Neural cell (in vitro differentiated cells): ENCODE measurements at regions not wholly inside any gene's neighbourhood (a gene's known extent, or its start where the extent isn't known, plus 50 kb on each side); places are given as distances from the start of the nearest gene placed in this dataset.

Source experiments
- H2AFZ ChIP-seq: fragments of 200-600, 300-800 bp; sonication (generic), shearing (Covaris generic); 2 replicates; pipeline ENCODE4 v1.6.0; 2014; ENCODE audit warnings: low read depth, mild to moderate bottlenecking, antibody characterized with exemption, low read length, moderate library complexity
- H3F3A ChIP-seq: fragments of 200-600 bp; shearing (Covaris generic); 2 replicates; pipeline ENCODE4 v1.6.1; 2016; ENCODE audit warnings: mild to moderate bottlenecking, moderate library complexity, mixed read lengths, antibody characterized with exemption, low read length; ENCODE audit not compliant: insufficient read depth, poor library complexity, severe bottlenecking
- H3K27ac ChIP-seq: fragments of 200-600, 300-800 bp; sonication (generic), shearing (Covaris generic); 2 replicates; pipeline ENCODE4 v1.5.1; 2014; ENCODE audit warnings: mild to moderate bottlenecking, low read length, moderate library complexity
- H3K27me3 ChIP-seq: fragments of 300-800, 200-600 bp; sonication (generic), shearing (Covaris generic); 2 replicates; pipeline ENCODE4 v1.6.0; 2014; ENCODE audit warnings: mild to moderate bottlenecking, low read depth, low read length, moderate library complexity; ENCODE audit not compliant: insufficient read depth
- H3K36me3 ChIP-seq: fragments of 300-800, 200-600 bp; sonication (generic), shearing (Covaris generic); 2 replicates; pipeline ENCODE4 v1.5.1; 2014; ENCODE audit warnings: mild to moderate bottlenecking, antibody characterized with exemption, low read length, moderate library complexity; ENCODE audit not compliant: insufficient read depth
- H3K4me2 ChIP-seq: fragments of 300-800, 200-600 bp; sonication (generic), shearing (Covaris generic); 2 replicates; pipeline ENCODE4 v1.6.0; 2014; ENCODE audit warnings: mild to moderate bottlenecking, low read length
- H3K4me3 ChIP-seq: fragments of 300-800, 200-600 bp; sonication (generic), shearing (Covaris generic); 2 replicates; pipeline ENCODE4 v1.5.1; 2014; ENCODE audit warnings: mild to moderate bottlenecking, low read length, moderate library complexity
- H3K79me2 ChIP-seq: fragments of 200-600 bp; shearing (Covaris generic); replicated peaks from 2 replicates; pipeline ENCODE4 v1.6.0; 2014; ENCODE audit warnings: mild to moderate bottlenecking, low read length, moderate library complexity; ENCODE audit not compliant: insufficient read depth
- H3K9ac ChIP-seq: fragments of 300-800, 200-600 bp; sonication (generic), shearing (Covaris generic); 2 replicates; pipeline ENCODE4 v1.6.1; 2016; ENCODE audit warnings: mild to moderate bottlenecking, low read length, mixed read lengths
- H3K9me2 ChIP-seq: fragments of 200-600 bp; shearing (Covaris generic); 2 replicates; pipeline ENCODE4 v1.6.1; 2016; ENCODE audit warnings: mild to moderate bottlenecking, low read length, mixed read lengths; ENCODE audit not compliant: insufficient read depth
- H3K9me3 ChIP-seq: fragments of 200-600, 300-800 bp; sonication (generic), shearing (Covaris generic); 2 replicates; pipeline ENCODE4 v1.6.1; 2016; ENCODE audit warnings: mild to moderate bottlenecking, mixed run types, low read length, moderate library complexity, mixed read lengths
- H4K20me1 ChIP-seq: fragments of 200-600 bp; shearing (Covaris generic); 2 replicates; pipeline ENCODE4 v1.6.1; 2016; ENCODE audit warnings: mild to moderate bottlenecking, mixed run types; ENCODE audit not compliant: insufficient read depth
- CTCF ChIP-seq: fragments of 450-650 bp; IDR thresholded peaks from 2 replicates; pipeline ENCODE4 v1.5.1; 2014; ENCODE audit warnings: antibody characterized with exemption, mild to moderate bottlenecking, moderate library complexity; ENCODE audit not compliant: poor library complexity, severe bottlenecking
- EP300 ChIP-seq: fragments of 450-650 bp; conservative IDR thresholded peaks from 2 replicates; pipeline ENCODE4 v1.6.1; 2014; ENCODE audit warnings: antibody characterized with exemption, mild to moderate bottlenecking, moderate library complexity; ENCODE audit not compliant: poor library complexity, severe bottlenecking
- EZH2 ChIP-seq: fragments of 200-600, 300-800 bp; shearing (Covaris generic), sonication (generic); IDR thresholded peaks from 2 replicates; pipeline ENCODE4 v1.6.1; 2014; ENCODE audit warnings: antibody characterized with exemption, low read length, borderline replicate concordance, mild to moderate bottlenecking; ENCODE audit not compliant: insufficient read depth, poor library complexity, severe bottlenecking
- MXI1 ChIP-seq: fragments of 450-650 bp; conservative IDR thresholded peaks from 2 replicates; pipeline ENCODE4 v1.6.1; 2014; ENCODE audit warnings: antibody characterized with exemption, mild to moderate bottlenecking; ENCODE audit not compliant: poor library complexity, severe bottlenecking
- POLR2AphosphoS5 ChIP-seq: IDR thresholded peaks from 2 replicates; pipeline ENCODE4 v1.6.1; 2012
- RAD21 ChIP-seq: fragments of 450-650 bp; conservative IDR thresholded peaks from 2 replicates; pipeline ENCODE4 v1.6.1; 2014; ENCODE audit warnings: antibody characterized with exemption, mild to moderate bottlenecking, moderate library complexity
- REST ChIP-seq: IDR thresholded peaks from 2 replicates; pipeline ENCODE4 v1.6.1; 2012; ENCODE audit warnings: borderline replicate concordance
- SMC3 ChIP-seq: fragments of 450-650 bp; conservative IDR thresholded peaks from 2 replicates; pipeline ENCODE4 v1.6.1; 2014; ENCODE audit warnings: antibody characterized with exemption, mild to moderate bottlenecking, moderate library complexity; ENCODE audit not compliant: poor library complexity
- TAF1 ChIP-seq: IDR thresholded peaks from 2 replicates; pipeline ENCODE4 v1.6.1; 2012; ENCODE audit warnings: low read depth

GRCh38 chr14:22434030-22434429 lies 155.0 kb downstream of the DAD1 start:
- Histone ChIP-seq H3K36me3 (no peaks in the 10 kb centered on the region), H2AFZ (no peak overlapping the region), H3K27ac (no peak overlapping the region), H4K20me1 (no peaks in the 10 kb centered on the region), H3K27me3 (no peaks in the 10 kb centered on the region), H3K9ac (no peak overlapping the region), H3K9me3 (no peaks in the 10 kb centered on the region), H3K4me2 (no peak overlapping the region), H3K79me2 (no peaks in the 10 kb centered on the region), H3F3A (no peaks in the 10 kb centered on the region), H3K4me3 (no peak overlapping the region), H3K9me2 (no peaks in the 10 kb centered on the region)
- TF ChIP-seq EP300 (no peak), RAD21 (no peak), MXI1 (no peak), REST (no peak), TAF1 (no peak), SMC3 (no peak), EZH2 (no peak), CTCF (no peak), POLR2AphosphoS5 (no peak)

GRCh38 chr14:22433069-22433468 lies 156.0 kb downstream of the DAD1 start:
- no peak overlapping the region for H3K4me2 ChIP-seq

More at GRCh38 chr14:22433069-22433468, 156.0 kb downstream of the DAD1 start:
- Histone ChIP-seq H3K4me3 (no peak overlapping the region), H4K20me1 (no peaks in the 10 kb centered on the region), H3K9ac (no peak overlapping the region), H3K36me3 (no peaks in the 10 kb centered on the region), H3K79me2 (no peaks in the 10 kb centered on the region), H3K27me3 (no peaks in the 10 kb centered on the region), H3K27ac (no peak overlapping the region), H3K9me2 (no peaks in the 10 kb centered on the region), H3K9me3 (no peaks in the 10 kb centered on the region), H3F3A (no peaks in the 10 kb centered on the region), H2AFZ (no peak overlapping the region)
- TF ChIP-seq EZH2, result no peak
